PC-3 (cell line): ENCODE measurements at regions not wholly inside any gene's neighbourhood (a gene's known extent, or its start where the extent isn't known, plus 50 kb on each side); places are given as distances from the start of the nearest gene placed in this dataset.

Source experiments
- EZH2 ChIP-seq: fragments of 300-600 bp; sonication (generic); IDR thresholded peaks from one replicate; pipeline ENCODE4 v1.6.1; 2017; ENCODE audit warnings: antibody characterized with exemption, mild to moderate bottlenecking, low read length; ENCODE audit not compliant: unreplicated experiment
- TF ChIP-seq, protein P1 (sequence below): fragments of 300-600 bp; sonication (generic); conservative IDR thresholded peaks from 2 replicates; pipeline ENCODE4 v1.5.1; 2017; ENCODE audit warnings: antibody characterized with exemption, low read depth, mild to moderate bottlenecking, low read length

- TF ChIP-seq, protein P1, sequence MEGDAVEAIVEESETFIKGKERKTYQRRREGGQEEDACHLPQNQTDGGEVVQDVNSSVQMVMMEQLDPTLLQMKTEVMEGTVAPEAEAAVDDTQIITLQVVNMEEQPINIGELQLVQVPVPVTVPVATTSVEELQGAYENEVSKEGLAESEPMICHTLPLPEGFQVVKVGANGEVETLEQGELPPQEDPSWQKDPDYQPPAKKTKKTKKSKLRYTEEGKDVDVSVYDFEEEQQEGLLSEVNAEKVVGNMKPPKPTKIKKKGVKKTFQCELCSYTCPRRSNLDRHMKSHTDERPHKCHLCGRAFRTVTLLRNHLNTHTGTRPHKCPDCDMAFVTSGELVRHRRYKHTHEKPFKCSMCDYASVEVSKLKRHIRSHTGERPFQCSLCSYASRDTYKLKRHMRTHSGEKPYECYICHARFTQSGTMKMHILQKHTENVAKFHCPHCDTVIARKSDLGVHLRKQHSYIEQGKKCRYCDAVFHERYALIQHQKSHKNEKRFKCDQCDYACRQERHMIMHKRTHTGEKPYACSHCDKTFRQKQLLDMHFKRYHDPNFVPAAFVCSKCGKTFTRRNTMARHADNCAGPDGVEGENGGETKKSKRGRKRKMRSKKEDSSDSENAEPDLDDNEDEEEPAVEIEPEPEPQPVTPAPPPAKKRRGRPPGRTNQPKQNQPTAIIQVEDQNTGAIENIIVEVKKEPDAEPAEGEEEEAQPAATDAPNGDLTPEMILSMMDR, result no peak
- TF ChIP-seq EZH2, result no peak
These were observed 55.2 kb upstream of the TMEM252 start for GRCh38 chr9:68595868-68596267.
